ENCODE measurements at regions not wholly inside any gene's neighbourhood (a gene's known extent, or its start where the extent isn't known, plus 50 kb on each side); places are given as distances from the start of the nearest gene placed in this dataset.
"Not testable (repeated sequence)": the region's sequence is repeated elsewhere in the genome, so short reads cannot be mapped to it uniquely, and the experiment has no call there.

DNA sequence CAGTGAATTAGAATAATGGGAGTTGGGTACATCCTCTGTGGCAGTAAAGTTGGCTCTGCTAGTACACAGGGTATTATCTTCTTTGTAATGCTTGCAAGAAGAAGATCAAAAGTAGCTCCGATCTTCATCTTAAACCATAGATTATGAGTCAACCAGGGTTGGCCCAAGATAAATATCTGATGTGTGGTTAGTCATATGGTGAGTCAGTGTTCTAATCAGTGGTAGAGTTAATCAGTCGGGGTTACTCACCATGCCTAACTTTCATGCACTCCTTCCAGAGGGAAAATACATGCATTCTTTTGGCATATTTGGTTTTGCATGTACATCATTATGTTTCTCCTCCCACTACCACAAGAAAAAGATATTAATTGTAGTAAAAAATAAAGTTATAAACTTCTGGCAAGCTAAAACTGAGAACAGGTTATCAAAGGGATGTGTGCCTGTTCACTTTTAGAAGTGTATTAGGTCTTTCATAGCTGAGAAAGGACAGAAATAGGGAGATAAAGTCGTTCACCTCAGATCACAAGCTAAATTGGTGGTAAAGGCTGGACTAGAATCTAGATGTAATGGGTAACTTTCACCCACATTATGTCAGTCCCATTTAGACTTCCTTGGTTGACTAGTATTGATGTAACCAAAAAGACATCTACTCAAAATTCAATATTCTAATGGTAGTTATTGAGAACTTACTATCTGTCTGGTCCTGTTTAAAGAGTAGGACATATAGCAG is 684.4 kb downstream of the IRS1 start:
- no peak for DNase-seq

DNA sequence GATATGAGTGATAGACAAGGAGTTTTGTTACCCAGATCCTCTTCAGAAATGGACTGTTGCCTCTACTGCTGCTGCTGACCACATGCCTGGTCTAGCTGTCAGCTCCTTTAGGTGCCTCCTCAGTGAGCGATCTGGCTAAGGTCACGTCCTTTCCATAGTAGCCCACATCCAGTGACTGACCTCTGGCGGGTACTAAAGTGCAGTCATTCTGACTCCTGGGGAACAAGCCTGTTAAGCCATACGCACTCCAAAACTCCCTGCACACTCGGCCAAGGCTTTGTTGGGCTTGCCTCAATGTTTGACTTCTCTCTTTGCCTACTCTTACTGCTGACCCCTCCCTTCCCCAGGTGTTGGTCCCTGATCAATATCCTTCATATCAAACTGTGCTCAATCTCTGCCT is 685.2 kb downstream of the IRS1 start:
- no peak for DNase-seq

DNA sequence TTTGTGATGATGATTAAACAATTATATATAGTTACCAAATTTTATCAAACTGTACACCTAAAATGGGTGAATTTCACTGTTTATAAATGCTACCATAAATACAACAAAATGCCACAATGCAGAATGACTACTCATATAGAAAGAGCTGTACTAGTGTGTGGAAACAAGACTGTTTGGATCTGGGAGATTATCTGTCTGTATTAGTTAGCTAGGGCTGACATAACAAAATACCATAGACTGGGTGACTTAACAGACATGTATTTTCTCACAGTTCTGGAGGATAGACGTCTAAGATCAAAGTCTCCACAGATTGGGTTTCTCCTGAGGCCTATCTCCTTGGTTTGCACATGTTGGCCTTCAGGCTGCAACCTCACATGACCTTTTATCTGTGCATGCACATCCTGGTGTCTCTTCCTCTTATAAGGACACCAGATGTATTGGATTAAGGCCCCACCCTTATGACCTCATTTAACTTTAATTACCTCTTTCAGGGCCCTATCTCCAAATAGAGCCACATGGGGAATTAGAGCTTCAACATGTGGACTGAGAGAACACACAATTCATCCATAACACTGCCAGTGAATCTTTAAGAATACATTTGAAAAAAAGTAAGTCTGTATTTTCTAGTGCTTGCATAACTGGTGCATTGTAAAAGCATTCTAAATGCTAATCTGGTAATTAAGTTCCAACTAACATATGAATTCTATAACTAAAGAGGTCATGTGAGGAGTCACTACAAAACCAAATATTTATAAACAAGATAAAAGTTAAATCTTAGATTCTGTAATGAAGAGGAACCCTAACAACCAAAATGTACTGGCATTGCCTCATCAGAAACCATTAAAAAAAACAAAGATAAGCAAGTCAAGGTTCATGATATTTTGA is 699.6 kb downstream of the NYAP2 start:
- DNase-seq: no peak

DNA sequence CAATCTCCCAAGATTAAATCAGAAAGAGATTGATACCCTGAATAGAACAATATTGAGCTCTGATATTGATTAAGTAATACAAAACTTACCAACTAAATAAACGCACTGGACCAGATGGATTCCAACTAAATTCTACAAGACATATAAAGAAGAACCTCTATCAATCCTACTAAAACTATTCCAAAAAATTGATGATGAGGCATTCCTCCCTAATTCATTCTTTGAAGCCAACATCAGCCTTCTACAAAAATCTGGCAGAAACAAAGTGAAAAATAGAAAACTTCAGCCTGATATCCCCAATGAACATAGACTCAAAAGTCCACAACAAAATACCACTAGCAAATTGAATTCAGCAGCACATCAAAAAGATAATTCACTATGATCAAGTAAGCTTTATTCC is 695.5 kb downstream of the NYAP2 start:
- no peak for DNase-seq

DNA sequence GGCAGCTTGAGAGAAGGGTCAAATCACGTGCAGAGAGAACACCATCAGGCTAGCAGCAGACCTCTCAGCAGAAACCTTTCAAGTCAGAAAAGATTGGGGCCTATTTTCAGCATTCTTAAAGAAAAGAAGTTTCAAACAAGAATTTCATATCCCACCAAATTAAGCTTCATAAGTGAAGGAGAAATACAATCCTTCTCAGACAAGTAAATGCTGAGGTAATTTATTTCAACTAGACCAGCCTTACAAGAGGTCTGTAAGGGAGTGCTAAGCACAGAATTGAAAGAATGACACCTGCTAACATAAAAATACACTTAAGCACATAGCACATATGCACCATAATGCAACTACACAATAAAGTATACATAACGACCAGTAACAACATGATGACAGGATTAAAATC is 693.9 kb downstream of the NYAP2 start:
- no peak for DNase-seq

DNA sequence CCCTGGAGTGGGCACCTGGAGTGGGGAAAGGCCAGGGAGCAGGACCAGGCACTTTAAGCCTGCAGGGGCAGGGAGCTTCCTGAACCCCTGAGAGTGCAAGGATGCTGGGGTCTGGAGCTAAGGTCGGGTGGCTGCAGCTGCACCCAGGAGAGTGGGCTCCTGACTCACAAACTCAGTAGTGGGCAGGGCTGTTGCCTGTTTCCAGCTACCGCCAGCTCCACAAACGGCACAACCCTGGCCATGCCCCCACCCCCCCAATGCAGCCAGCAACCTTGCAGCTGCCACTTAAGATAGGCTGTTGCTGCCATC is 688.8 kb downstream of the NYAP2 start:
- DNase-seq: no peak

DNA sequence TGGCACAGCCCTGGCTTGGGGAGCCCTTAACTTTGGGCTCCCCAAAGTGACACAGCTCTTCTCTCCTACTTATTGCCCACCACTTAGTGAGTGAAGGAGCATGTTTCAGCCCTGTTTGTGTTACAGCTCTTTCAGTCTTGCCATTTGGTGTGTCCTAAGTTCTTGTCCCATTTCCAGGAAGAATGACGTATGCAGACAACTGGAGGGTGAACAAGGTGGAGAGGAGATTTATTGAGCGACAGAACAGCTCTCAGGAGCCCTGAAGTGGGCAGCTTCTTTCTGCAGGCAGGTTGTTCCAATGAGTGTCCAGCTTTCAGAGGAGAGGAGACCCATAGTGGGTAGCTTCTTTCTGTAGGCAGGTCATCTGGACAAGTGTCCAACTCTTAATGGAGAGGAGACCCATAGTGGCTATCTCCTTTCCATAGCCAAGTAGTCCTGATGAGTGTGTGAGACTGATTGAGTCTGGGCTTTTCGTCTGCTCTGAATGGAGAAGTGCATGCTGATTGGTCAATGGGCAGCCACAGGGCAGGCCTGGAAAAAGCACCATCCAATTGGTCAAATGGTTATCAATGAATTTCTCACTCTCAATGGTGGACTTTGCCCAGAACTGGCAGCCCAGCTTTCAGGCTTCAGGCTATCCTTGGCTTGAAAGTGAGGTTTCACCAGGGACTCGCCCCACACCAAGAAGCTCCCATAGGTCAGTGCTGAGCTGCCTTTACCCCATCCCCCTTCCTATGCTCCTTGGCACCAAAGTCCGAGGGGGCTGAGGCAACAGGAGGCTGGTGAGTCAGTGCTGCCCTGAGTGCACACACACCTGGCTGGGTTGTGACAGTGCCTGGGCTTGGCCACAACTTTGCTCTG is 688.2 kb downstream of the NYAP2 start:
- DNase-seq: no peak

DNA sequence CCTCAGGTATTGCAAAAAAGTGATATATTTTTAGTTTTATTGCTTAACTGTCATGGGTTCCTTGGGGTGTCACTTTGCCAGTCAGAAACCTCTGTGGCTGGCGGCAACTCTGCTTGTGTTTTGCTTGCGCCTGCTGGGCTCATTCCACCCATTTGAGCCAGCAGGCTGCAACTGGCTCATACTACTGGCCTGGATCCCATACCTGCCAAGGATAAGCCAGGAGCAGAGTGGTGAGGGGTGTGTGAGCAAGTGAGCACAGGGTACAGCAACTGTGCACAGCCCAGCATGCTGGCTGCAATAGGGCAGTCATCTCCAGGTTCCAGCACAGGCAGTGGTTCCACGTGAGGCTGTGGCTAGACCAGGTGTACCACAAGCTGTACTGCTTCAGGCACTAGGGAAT is 687.5 kb downstream of the NYAP2 start:
- no peak for DNase-seq

DNA sequence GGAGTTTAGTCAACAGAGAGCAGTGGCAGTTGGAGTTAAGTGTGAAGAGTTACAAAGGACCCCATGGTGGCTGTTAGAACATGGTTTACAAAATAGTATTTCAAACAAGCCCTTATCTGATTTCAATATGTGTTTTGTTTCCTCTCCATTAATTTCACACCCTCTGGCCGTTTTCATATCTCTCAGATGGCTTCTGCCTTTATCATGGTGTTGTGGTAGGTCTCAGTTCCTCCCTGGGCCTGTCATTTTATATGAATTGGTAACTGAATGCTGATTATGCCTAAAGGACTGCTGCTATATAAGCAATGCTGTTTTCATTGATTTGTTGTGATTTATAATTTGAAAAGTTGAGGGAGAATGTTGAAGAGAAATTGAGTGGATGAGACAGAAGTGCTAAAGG is 686.7 kb downstream of the NYAP2 start:
- no peak for DNase-seq

DNA sequence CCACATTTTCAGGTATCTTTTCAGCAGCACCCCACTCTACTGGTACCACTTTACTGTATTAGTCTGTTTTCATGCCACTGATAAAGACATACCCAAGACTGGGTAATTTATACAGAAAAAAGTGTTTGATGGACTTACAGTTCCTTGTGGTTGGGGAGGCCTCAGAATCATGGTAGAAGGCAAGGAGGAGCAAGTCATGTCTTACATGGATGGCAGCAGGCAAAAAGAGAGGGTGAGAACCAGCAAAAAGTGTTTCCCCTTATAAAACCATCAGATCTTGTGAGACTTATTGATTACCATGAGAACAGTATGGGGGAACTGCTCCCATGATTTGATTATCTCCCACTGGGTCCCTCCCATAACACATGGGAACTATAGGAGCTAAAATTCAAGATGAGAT is 685.9 kb downstream of the NYAP2 start:
- not testable (repeated sequence) for DNase-seq

DNA sequence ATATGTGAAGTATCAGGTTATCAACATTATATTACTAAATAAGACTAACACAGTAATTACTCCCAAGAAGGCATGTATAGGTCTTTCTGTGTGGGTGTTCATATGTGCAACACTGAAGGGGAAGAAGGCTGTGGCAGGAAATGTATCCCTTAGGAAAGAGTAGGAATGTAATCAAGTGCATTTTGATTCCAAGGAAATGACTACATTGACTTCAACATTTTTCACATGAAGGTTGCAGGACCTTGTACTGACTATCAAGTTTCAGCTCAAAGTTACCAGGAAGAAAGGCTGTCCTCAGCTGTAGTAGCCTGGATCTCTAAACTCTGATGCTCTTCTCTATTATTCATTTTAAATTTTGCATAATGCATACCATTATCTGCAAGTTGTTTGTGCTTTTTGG is 680.8 kb downstream of the NYAP2 start:
- no peak for DNase-seq

DNA sequence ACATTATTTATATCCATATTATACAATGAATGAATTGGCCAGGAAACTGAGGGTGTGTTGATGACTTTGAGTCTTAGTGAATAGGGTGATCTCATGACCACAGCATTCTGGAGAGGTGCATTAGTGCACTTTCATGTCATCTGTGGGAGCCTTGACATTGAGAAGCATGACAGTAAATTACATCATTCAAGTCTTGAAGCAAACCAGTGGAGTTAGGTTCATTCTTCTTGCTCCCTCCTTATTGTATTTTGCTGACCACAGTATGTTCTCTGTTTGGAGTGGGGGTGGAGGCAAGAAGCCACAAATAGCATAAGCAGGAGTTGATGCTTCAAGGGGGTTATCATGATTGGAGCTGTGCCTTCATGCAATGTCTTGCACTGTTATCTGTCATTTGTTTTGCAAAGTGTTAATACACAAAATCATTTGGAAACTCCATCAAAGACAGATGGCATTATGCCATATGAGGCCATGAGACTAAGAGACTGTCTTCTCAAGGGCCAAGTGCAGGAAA is 680.2 kb downstream of the NYAP2 start:
- no peak for DNase-seq

DNA sequence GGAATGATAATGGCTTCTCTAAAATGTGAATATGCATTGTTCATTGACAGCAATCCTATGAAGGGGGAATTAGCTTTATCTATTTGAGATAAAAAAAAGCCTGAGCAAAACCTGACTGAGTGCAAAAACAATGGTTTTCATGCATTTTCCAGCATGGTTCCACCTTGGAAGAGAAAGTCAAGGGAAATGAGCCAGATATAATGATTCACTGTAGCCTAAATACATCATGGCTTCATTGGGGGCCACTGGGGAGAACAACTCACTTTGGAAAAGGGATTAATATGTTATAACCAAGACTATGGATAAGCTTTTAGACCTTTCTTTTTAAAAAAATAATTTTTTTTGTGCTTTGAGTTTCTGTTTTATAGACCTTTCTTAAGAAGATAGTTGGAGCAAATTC is 679.7 kb downstream of the NYAP2 start:
- no peak for DNase-seq

DNA sequence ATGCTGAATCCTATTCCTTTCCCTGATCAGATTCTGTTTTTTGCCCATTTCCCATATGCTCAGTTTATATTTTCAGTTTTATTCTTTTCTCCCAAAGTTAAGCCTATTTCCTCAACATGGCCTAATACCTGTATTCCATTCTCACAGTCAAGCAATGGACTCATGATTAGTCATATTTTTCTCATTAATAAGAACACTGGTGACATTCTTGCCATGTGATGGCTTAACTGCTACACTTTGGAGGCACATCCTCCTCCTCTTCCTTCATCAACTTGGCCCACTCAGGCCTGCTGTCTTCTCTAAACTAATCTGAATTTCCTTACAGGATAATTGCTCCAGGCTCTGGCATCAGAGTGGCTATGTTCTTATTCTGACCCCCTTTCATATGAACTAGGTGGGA is 679.2 kb downstream of the NYAP2 start:
- no peak for DNase-seq

DNA sequence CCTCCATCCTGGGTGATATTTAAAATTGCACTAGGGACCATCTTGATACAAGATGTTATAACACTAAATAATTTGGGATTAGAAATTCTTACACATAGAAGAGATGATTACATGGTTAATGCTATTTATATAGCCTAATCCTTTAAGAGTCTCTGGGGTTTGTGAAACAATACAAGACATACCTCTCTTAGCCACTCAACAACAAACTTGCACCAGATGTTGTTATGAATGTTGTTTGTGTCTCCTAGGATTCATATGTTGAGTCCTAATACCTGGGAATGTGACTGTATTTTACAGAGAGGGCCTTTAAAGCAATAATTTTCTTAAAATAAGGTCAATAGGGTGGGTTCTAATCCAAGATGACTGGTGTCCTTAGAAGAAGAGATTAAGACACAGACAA is 678.3 kb downstream of the NYAP2 start:
- no peak for DNase-seq

DNA sequence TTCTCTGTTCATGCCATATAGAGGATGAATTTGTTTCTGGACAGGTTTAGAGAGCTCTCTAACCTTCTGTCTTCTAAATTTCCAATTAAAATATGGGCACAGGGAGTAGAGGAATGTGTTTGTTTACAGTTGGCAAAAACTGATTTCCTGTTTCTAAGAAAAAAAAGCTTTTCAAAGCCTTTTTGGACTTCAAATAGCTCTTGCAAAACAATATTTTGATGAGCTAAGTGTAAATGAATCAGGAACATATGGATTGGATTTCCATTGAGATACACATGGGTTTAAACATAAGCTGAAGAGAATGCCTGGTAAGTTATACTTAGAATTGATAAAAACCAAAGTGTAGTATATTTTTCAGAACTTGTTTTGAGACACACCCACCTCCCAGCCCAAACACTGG is 677.5 kb downstream of the NYAP2 start:
- no peak for DNase-seq

DNA sequence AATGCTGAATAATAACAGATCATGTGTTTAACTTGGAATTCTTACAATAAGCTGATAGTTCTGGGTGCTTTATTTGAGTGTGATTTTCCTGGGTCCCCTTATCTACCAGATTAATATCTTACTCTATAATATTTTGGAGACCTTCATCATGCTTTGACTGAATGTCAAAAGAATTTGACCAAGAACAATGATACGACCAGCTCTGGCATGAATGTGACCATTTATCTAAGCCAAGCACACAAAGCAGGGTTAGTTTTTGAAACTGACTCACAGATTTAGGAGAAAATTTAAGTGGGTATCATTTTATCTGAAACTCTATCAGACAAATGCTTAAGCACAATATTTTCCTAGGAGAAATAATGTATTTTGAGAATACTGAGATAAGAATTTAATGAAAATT is 677.0 kb downstream of the NYAP2 start:
- no peak for DNase-seq

DNA sequence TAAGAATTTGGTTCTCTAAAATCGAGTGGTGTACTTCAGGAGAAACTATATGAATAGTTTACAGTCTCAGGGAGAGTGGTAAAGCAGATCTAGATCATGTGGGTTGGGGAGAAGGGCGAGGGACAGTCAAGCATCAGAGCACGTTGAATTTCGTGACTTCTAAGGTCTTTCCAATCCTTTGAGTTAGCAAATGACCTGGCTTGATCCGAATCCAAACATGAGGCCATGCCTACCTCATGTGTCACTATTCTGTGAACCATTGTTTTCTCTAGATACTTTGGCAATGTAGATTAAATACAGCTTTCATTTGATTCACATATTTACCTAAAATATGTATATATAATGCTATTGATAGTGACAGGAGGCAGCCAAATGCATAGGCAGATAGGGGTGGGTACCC is 674.9 kb downstream of the NYAP2 start:
- no peak for DNase-seq

DNA sequence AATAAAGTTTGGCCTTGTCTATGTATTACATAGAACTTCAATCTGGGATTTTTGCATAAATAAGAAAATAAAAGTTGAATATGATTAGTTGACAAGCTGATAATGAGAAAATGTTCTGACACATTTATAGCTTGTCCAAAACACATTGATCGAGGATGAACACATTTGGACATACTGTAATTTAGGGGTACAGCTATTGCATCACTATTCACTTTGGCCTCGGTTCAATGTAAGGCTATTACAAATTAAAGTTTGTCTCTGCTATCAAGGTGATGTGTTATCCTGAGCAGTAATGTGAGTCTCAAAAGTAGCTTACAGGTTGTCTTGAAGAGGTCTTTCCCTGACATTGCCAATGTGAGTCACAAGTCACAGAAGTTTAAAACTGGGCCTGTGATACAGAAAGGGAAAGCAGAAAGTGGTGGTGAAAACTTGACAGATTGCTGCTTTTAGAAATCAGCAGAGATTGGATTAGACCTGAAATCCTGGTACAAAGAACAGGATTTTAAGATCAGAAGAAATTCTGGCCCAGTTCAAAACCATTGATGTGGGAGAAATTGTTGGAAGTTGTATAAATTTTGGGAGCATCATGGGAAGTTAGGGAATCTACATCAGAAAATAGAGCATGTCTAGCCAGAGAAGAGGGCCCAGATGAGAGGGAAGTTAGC is 674.1 kb downstream of the NYAP2 start:
- DNase-seq: no peak

DNA sequence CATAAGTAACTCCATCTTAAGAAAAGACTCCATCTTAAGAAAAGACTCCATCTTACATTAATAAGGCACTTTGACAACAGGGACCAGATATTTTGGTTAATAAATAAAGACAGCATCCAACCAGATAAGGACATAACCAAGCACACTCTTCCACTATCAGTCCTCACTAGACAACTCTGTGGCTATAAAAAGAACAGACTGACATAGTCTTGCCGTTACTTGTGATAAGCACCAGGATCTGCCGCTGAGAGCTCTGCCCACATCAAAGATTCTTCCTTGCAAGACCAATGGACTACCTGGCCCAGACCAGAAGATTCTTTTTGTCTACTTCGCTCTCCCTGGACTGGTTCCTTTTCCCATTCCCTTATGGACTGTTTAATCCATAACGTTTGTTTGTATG is 667.4 kb downstream of the NYAP2 start:
- DNase-seq: no peak

DNA sequence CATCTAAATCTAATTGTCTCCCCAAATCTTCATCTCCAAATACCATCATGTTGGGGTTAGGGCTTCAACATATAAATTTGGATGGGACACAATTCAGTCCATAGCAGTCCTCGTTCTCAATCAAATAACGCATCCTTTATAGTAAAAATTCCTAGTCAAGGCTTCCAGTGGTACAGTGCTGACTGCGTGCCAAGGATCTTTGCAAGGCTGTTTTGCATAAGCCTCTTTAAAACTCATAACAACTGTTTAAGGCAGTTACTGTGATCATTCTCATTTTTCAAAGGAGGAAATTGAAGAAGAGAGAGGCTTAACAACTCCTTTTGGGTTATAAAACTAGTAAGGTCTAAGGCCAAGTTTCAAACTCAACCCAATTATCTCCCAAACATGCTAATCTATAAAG is 666.9 kb downstream of the NYAP2 start:
- no peak for DNase-seq

DNA sequence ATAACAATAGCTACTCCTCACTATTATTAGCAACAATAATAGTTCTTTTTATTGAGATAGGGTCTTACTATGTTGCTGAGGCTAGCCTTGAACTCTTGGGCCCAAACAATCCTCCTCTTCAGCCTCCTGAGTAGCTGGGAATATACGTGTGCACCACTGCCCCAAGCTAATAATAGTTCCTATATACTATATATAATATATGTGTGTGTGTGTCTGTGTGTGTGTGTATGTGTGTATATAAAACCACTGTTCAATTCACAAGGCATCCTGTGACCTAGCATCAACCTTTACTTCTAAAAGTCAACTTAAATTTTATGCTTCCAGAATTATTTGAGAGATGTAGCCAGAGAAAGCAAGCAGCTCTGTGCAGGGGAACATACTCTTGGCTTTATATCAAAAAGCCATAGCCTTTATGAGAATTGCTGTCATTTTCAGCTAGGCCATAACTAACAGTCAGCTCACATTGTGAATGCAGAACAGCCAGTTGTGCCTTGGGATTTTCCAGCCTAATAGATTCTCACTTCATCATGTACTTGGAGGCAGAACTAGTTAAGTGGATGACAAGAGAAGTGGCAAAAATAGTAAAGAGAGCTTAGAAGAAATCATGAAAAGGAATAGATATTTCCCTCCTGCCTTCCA is 665.5 kb downstream of the NYAP2 start:
- no peak for DNase-seq

Measured in CD4-positive, alpha-beta T cell treated with Interleukin-17A for 4 hours (primary cell).